ENCODE measurements at regions not wholly inside any gene's neighbourhood (a gene's known extent, or its start where the extent isn't known, plus 50 kb on each side); places are given as distances from the start of the nearest gene placed in this dataset.

GRCh38 chr17:74089869-74090464 lies 113.5 kb upstream of the RPL38 start:
- Histone ChIP-seq H3K27me3 (ENCODE audit: control insufficient read depth, insufficient read depth, low read length) (no peaks in the 10 kb centered on the region), H3K36me3 (ENCODE audit: control insufficient read depth, insufficient read depth, low read length) (no peaks in the 10 kb centered on the region), H3K4me3 (ENCODE audit: low read depth, low read length) (no peak overlapping the region)
- TF ChIP-seq CTCF (IDR thresholded peaks at IDR 0.05; ENCODE audit: insufficient read depth, low read depth, low read length) = peak; percentile 58
- DNase-seq (ENCODE audit: low read depth) = no peak
- POLR2A ChIA-PET = no interaction called here
- CTCF ChIA-PET = interaction anchor here (0.5 to 2.6 kb wide), 8 partner anchors 10 to 110 kb away, joined by 3 to 14 read pairs (median 4); no protein-coding TSS in a partner anchor

GRCh38 chr17:74094651-74095050 lies 108.8 kb upstream of the RPL38 start:
- TF ChIP-seq CTCF (IDR thresholded peaks at IDR 0.05; ENCODE audit: insufficient read depth, low read depth, low read length) = no peak
- no peak overlapping the region for H3K4me3 ChIP-seq (ENCODE audit: low read depth, low read length)
- ChIA-PET CTCF (interaction anchor here (1.1 kb wide), 1 partner anchor 28 kb away, joined by 3 read pairs; no protein-coding TSS in a partner anchor), POLR2A (no interaction called here)
- DNase-seq (ENCODE audit: low read depth) = no peak
- no peaks in the 10 kb centered on the region; the same call in 1 of the 2 replicates for H3K27me3 ChIP-seq (ENCODE audit: control insufficient read depth, insufficient read depth, low read length)
- H3K36me3 ChIP-seq (ENCODE audit: control insufficient read depth, insufficient read depth, low read length) = no peaks in the 10 kb centered on the region

DNA sequence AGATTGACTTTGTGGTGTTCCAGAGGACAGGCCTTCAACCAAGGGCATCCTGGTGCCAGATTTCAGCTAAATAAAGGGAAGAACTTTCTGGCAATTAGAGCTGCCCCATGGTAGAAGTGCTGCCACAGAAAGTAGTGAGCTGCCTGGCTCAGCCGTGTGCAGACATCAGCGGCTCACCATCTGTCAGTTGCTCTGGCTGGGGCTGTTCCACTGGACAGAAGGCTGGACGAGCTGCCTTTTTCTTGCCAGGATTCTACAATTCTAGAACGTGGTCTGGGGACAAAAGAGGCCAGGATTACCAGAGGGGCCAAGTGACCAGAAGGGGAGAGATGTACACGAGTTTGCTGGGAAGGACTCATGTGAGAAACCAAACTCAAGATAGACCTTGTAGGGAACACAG lies 107.0 kb upstream of the RPL38 start:
- DNase-seq (ENCODE audit: low read depth) = no peak
- H3K4me3 ChIP-seq (ENCODE audit: low read depth, low read length) = no peak overlapping the region
- H3K36me3 ChIP-seq (ENCODE audit: control insufficient read depth, insufficient read depth, low read length) = no peaks in the 10 kb centered on the region
- no peaks in the 10 kb centered on the region; the same call in 1 of the 2 replicates for H3K27me3 ChIP-seq (ENCODE audit: control insufficient read depth, insufficient read depth, low read length)
- ChIA-PET CTCF (no interaction called here), POLR2A (no interaction called here)
- TF ChIP-seq CTCF (IDR thresholded peaks at IDR 0.05; ENCODE audit: insufficient read depth, low read depth, low read length) = no peak

DNA sequence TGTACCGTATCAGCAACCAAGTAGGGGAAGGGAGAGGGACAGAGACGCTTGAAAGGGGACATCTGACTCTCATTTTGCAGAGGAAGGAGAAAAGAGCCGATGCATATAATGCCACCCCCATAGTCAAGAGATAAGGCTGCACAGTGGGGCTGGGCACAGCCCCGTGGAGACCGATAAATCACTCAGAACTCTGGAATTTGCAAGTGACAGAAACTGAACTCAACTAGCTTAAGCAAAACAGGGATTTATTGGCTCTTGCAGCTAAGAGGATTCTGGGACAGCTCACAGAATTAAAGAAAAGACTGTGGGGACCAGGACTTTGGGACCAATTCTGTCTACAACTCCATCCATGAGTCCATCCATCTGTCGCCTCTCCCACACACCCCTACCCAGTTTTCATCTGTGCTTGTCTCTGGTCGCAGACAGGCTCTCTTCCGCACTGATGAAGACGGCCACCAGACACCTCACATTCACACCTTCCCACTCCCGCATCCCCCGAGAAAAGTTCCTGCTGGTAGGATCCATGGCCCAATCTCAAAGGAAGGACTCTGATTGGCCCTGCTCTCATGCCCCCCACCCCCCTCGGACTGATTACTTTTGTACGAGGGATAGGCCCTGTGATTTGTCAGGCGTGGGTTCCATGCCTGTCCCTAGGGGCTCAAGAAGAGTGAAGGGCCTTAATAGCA lies 105.9 kb upstream of the RPL38 start:
- CTCF ChIA-PET = no interaction called here
- POLR2A ChIA-PET = no interaction called here
- Histone ChIP-seq H3K27me3 (ENCODE audit: control insufficient read depth, insufficient read depth, low read length) (no peaks in the 10 kb centered on the region; the same call in 1 of the 2 replicates), H3K4me3 (ENCODE audit: low read depth, low read length) (no peak overlapping the region), H3K36me3 (ENCODE audit: control insufficient read depth, insufficient read depth, low read length) (no peaks in the 10 kb centered on the region)
- no peak for TF ChIP-seq CTCF (IDR thresholded peaks at IDR 0.05; ENCODE audit: insufficient read depth, low read depth, low read length)
- no peak for DNase-seq (ENCODE audit: low read depth)

- H3K27me3 ChIP-seq (ENCODE audit: control insufficient read depth, insufficient read depth, low read length) = no peaks in the 10 kb centered on the region; the same call in 1 of the 2 replicates
- no peaks in the 10 kb centered on the region for H3K36me3 ChIP-seq (ENCODE audit: control insufficient read depth, insufficient read depth, low read length)
- TF ChIP-seq CTCF (IDR thresholded peaks at IDR 0.05; ENCODE audit: insufficient read depth, low read depth, low read length) = no peak
- no peak for DNase-seq (ENCODE audit: low read depth)
- no peak overlapping the region for H3K4me3 ChIP-seq (ENCODE audit: low read depth, low read length)
- POLR2A ChIA-PET = no interaction called here
- CTCF ChIA-PET = no interaction called here
These were observed 105.1 kb upstream of the RPL38 start for GRCh38 chr17:74098136-74099024.
